Kasumi-1 (cell line): ENCODE measurements at regions not wholly inside any gene's neighbourhood (a gene's known extent, or its start where the extent isn't known, plus 50 kb on each side); places are given as distances from the start of the nearest gene placed in this dataset.

Experiments used
- DNase-seq, 2 experiments: peaks; one replicate each; lab custom pipeline; 2025; lab: John Stamatoyannopoulos, UW

DNA sequence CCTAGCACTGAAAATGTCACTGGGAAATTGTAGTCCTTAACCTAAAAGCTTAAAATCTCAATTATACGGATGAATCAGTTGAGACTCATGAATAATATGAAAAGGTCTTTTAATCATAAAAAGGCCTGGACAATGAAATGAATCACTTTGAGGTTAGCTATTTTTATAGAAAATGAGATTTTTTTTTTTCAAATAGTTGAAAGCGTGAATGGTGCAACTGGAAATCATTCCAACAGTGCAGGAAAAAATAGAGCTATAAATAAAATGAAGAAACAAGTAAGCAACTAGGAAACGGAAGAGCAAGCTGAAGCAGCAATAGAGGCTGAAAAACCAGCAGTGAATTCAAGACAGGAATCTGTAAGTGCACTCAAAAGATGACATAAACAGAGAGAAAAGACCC lies 142.9 kb downstream of the BACH1 start:
- no peak for DNase-seq

DNA sequence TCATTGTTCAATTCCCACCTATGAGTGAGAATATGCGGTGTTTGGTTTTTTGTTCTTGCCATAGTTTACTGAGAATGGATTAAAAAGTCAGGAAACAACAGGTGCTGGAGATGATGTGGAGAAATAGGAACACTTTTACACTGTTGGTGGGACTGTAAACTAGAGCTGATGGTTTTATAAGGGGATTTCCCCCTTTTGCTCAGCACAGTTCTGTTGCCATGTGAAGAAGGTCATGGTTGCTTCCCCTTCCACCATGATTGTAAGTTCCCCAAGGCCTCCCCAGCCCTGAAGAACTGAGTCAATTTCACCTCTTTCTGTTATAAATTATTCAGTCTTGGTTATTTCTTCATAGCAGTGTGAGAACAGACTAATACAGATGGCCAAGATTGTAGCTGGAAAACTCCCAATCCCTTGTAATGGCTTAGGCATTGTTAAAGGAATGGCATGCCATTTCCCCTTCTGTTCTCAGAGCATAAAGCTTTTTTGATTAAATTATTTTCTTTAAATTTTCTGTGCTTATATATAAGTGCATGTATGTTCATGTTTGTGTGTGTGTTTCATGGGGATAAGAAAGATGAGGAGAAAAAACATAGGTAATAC lies 144.8 kb downstream of the BACH1 start:
- DNase-seq = no peak

- no peak for DNase-seq
Observed at GRCh38 chr21:29448766-29449165, 150.0 kb downstream of the BACH1 start.

DNA sequence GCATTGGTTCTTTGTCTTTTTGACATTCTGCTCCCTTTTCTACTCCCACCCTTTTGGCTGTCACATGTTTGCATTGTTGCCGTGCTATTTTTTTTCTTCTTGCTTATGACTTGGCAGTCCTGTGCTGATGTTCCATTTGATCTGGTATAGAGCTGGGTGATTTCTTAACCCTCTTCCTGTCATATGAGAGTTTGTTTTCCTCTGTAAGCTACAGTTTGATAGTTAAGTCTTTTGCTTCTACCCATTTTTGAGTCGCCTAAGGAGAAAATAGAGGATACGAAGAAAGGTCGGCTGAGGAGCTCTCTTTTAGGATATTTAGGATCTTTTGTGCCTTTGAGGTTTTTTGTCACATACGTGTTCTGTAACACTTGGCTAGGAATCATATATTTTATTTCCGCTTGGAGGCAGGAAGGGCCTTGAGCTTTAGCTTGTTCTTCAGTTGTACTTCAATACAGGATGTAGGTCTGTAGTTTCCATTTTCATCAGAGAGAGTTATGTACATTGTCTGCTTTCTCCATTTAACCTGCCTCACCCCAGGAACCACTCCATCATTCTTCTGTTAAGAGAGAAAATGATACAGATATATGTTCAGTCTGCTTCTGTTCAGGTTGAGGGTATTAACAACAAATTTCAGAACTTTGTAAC lies 150.7 kb downstream of the BACH1 start:
- DNase-seq = no peak

DNA sequence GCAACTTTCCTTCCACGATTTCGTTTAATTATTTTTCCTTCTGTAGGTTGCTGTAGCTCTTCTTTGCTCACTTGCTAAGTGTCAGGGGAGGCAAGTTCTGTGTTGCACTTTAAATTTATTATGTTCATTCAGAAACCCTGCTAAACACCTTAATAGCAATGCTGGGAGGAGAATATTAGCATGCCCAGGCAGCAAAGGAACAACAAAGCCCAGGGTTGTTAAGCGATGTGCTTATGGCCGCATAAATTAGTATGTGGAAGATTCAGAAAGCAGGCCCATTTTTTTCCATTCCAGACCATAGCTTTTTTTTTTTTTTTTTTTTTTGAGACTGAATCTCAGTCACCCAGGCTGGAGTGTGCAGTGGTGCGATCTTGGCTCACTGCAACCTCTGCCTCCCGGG lies 151.3 kb downstream of the BACH1 start:
- DNase-seq = no peak

DNA sequence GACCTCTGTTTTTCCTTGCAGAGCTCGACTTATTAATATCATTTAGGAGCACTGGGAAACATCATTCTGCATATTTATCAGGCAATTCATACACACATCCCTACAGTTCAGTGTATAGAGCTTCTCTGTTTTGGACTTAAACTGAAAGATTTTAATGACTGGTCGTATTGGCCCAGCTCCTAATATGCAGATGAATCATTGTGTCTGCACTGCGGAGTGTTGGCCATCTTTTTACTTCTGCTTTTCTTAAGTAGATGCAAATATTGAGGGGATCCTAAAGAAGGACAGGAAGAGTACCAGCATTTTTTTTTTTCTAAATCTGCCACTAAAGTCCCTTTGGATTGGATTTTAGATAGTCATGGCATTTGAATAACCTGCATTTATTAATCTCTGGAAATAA lies 154.8 kb downstream of the BACH1 start:
- DNase-seq = no peak

- DNase-seq = no peak
Observed at GRCh38 chr21:29454179-29454578, 155.5 kb downstream of the BACH1 start.

GRCh38 chr21:29462479-29462878 lies 163.8 kb downstream of the BACH1 start:
- DNase-seq = no peak

DNA sequence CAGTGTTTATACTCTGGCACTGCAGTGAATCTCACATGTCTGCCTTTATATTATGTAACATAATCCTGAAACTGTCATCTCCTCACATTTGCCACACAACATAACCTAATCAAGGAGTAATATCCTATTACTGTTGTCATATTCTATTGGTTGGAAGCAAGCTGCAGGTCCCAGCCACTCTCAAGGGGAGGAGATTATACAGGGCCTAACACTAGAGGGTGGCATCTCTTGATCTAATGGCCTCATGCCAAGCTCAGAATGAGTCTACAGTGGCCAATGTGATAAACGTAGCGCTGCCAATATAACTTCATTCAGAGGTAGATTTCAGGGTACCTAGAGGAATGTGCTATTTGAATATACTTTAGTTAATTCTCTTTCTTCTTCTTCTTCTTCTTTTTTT lies 166.8 kb downstream of the BACH1 start:
- DNase-seq = no peak

GRCh38 chr21:29466532-29466931 lies 167.8 kb downstream of the BACH1 start:
- DNase-seq = no peak

DNA sequence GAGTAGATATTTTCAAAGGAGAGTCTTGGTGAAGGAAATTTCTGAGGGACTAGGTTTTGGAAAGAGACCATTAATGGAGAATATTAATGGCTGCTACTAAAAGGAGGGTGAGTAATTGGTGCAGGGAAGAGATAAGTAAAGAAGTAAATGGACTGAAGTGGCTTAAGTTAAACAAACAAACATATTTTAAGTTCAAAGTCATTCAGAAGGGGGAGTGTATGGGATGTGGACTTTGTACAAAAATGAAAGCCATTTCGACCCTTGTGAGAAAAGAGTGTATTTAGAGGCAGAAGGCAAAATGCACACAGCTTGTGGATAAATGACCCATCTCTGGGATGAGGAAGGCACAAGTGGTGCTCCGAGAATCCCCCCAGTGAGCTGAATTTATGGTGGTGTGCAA lies 171.7 kb downstream of the BACH1 start:
- no peak for DNase-seq

DNA sequence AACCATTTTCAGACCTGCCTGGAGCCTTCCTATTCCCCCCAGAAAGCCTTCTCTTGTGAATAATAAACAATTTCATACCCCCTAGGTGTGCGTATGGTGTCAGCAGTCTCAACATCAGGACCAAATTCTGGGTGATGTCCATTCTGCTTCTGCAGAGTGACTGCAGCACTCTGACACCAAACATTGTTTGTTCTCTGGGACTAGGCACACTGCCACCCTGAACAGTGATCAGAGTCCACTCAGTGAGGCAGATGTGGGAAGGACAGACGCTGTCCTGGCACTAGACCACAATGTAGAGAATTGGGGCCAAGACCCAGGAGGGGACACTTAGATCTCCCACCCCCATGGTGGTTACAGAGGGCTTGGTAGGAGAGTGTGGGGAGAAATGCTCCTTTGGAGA lies 175.1 kb downstream of the BACH1 start:
- no peak for DNase-seq

GRCh38 chr21:29475329-29475728 lies 176.6 kb downstream of the BACH1 start:
- DNase-seq = no peak

DNA sequence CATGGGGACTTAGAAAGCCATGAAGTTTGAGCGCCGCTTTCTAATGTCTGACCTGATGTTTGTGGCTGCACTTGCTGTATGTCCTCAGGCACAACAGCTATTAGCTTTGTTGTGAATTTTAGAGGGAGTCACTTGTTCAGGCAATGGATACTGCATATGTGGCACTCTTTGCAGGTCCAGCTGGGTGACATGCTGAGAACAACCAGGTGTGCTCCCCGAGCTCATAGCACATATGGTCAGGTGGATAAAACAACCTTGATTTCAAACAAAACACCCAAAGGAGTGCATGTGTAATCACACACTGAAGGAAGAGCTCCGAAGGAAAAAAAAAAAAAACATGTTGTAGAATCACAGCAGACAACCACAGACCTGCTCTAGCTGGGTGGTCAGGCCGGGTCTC lies 178.6 kb downstream of the BACH1 start:
- DNase-seq = no peak

GRCh38 chr21:29477941-29478340 lies 179.2 kb downstream of the BACH1 start:
- no peak for DNase-seq

- DNase-seq = no peak
Observed at GRCh38 chr21:29481081-29481480, 182.4 kb downstream of the BACH1 start.

DNA sequence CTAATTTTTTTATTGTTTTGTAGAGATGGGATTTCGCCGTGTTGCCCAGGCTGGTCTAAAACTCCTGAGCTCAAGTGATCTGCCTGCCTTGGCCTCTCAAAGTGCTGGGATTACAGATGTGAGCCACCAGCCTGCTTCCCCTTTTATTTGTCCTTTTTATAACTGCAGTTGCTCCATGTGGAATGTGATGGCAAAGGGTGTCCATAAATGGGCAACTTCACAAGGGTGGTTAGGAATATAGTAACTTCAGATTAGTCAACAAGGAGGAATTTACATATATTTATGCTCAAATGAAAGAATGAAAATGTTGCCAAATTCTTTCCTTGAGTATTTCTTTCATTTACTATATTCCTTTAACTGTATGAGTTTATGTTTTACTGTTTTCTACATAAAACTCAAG lies 182.9 kb downstream of the BACH1 start:
- DNase-seq = no peak

GRCh38 chr21:29486306-29486807 lies 187.6 kb downstream of the BACH1 start:
- no peak for DNase-seq
